H1 (cell line): ENCODE measurements at regions not wholly inside any gene's neighbourhood (a gene's known extent, or its start where the extent isn't known, plus 50 kb on each side); places are given as distances from the start of the nearest gene placed in this dataset.

Experiments used
- CTCF ChIA-PET: fragments of 300-600 bp; sonication (Branson Sonifier 250); formaldehyde crosslinking; loops from one replicate; lab custom pipeline; 2021; ENCODE audit not compliant: partially characterized antibody; lab: Charles Lee
- POLR2A ChIA-PET: fragments of 300-600 bp; sonication (Branson Sonifier 250); formaldehyde crosslinking; loops from one replicate; lab custom pipeline; 2021; ENCODE audit warnings: inconsistent platforms; ENCODE audit not compliant: partially characterized antibody; lab: Charles Lee
- DNase-seq, 2 experiments: peaks; one replicate each; pipeline versions ENCODE4 v3.0.0 to v3.0.0-alpha.2; 2010 to 2022; ENCODE audit warnings: low spot score in 2 of 2, low read depth in 1 of 2, mixed read lengths in 1 of 2
- FAIRE-seq: peaks from 2 replicates; lab custom pipeline; 2011; peaks lifted over from hg19 to GRCh38; lab: Jason Lieb, UNC
- H2AFZ ChIP-seq: 2 replicates; pipeline ENCODE4 v1.8.1; 2012; ENCODE audit warnings: low read length, inconsistent platforms
- H2AK5ac ChIP-seq: 2 replicates; pipeline ENCODE4 v1.6.1; 2013; ENCODE audit warnings: low read depth, low read length
- H2BK120ac ChIP-seq: replicated peaks from 2 replicates; pipeline ENCODE3; 2013; ENCODE audit warnings: low read depth, low read length, inconsistent platforms
- H2BK12ac ChIP-seq: 2 replicates; pipeline ENCODE4 v1.6.1; 2013; ENCODE audit warnings: low read depth, low read length
- H2BK15ac ChIP-seq: 2 replicates; pipeline ENCODE4 v1.6.1; 2013; ENCODE audit warnings: low read length
- H2BK20ac ChIP-seq: 2 replicates; pipeline ENCODE4 v1.6.1; 2013; ENCODE audit warnings: low read length
- H2BK5ac ChIP-seq: 2 replicates; pipeline ENCODE4 v1.6.1; 2013; ENCODE audit warnings: low read depth, low read length
- H3K14ac ChIP-seq: 2 replicates; pipeline ENCODE4 v1.6.1; 2013; ENCODE audit warnings: inconsistent platforms; ENCODE audit not compliant: insufficient read length
- H3K18ac ChIP-seq: 2 replicates; pipeline ENCODE4 v1.6.1; 2013; ENCODE audit warnings: low read length; ENCODE audit errors: extremely low read depth
- H3K23ac ChIP-seq: 2 replicates; pipeline ENCODE4 v1.6.1; 2013; ENCODE audit warnings: inconsistent platforms; ENCODE audit not compliant: insufficient read length
- H3K23me2 ChIP-seq: 2 replicates; pipeline ENCODE4 v1.6.1; 2013; ENCODE audit warnings: low read depth, low read length
- H3K27ac ChIP-seq: 2 replicates; pipeline ENCODE4 v1.6.1; 2011; ENCODE audit warnings: low read depth, low read length, inconsistent platforms
- H3K27me3 ChIP-seq, 4 experiments: replicated peaks in 1 of 4; 1 replicate in 1 of 4; 2 replicates in 3 of 4; pipeline versions ENCODE4 v1.6.1 to v1.8.1; 2011 to 2013; ENCODE audit warnings: low read length in 3 of 4, mild to moderate bottlenecking in 3 of 4, inconsistent platforms in 2 of 4, mixed read lengths in 2 of 4, moderate library complexity in 1 of 4; ENCODE audit not compliant: control insufficient read depth in 3 of 4, insufficient read depth in 3 of 4; ENCODE audit errors: extremely low read depth in 1 of 4
- H3K36me3 ChIP-seq, 4 experiments: 2 replicates each; pipeline versions ENCODE4 v1.6.1 to v1.8.1; 2011 to 2013; ENCODE audit warnings: mild to moderate bottlenecking in 4 of 4, low read length in 3 of 4, moderate library complexity in 2 of 4, control low read depth in 1 of 4, inconsistent platforms in 1 of 4; ENCODE audit not compliant: insufficient read depth in 4 of 4, control insufficient read depth in 2 of 4
- H3K4ac ChIP-seq: replicated peaks from 2 replicates; pipeline ENCODE3; 2013; ENCODE audit warnings: low read length, low read depth, mixed read lengths, inconsistent platforms; ENCODE audit not compliant: insufficient read length
- H3K4me1 ChIP-seq, 4 experiments: replicated peaks in 1 of 4; 1 replicate in 1 of 4; 2 replicates in 3 of 4; pipeline versions ENCODE4 v1.6.1 to v1.8.1; 2011 to 2013; ENCODE audit warnings: low read length in 3 of 4, inconsistent platforms in 2 of 4, mixed read lengths in 1 of 4; ENCODE audit not compliant: insufficient read depth in 4 of 4, control insufficient read depth in 3 of 4
- H3K4me2 ChIP-seq, 2 experiments: 2 replicates each; pipeline versions ENCODE4 v1.6.1 to v1.8.1; 2011 to 2013; ENCODE audit warnings: low read depth in 2 of 2, low read length in 2 of 2, control low read depth in 1 of 2, inconsistent platforms in 1 of 2, mild to moderate bottlenecking in 1 of 2; ENCODE audit not compliant: insufficient read depth in 1 of 2
- H3K4me3 ChIP-seq, 4 experiments: fragments of 200-600, 300-600 bp in 1 of 4; sonication (generic), shearing (Covaris generic), sonication (Bioruptor Twin) in 1 of 4; 2 replicates each; pipeline versions ENCODE4 v1.5.1 to v1.8.1; 2011 to 2016; ENCODE audit warnings: low read length in 4 of 4, low read depth in 3 of 4, control low read depth in 2 of 4, inconsistent platforms in 2 of 4, mild to moderate bottlenecking in 2 of 4, mixed read lengths in 1 of 4, moderate library complexity in 1 of 4; ENCODE audit not compliant: insufficient read depth in 2 of 4; ENCODE audit errors: extremely low read depth in 1 of 4
- H3K56ac ChIP-seq: replicated peaks from 2 replicates; pipeline ENCODE3; 2013; ENCODE audit warnings: low read depth, mild to moderate bottlenecking, mixed read lengths, low read length, inconsistent platforms; ENCODE audit not compliant: insufficient read length
- H3K79me1 ChIP-seq: 2 replicates; pipeline ENCODE4 v1.6.1; 2013; ENCODE audit warnings: low read depth, low read length, control low read depth
- H3K79me2 ChIP-seq, 2 experiments: 2 replicates each; pipeline versions ENCODE4 v1.6.1 to v1.8.1; 2012 to 2013; ENCODE audit warnings: low read length in 2 of 2, mild to moderate bottlenecking in 2 of 2, inconsistent platforms in 1 of 2; ENCODE audit not compliant: insufficient read depth in 2 of 2, control insufficient read depth in 1 of 2
- H3K9ac ChIP-seq, 4 experiments: replicated peaks in 1 of 4; 1 replicate in 1 of 4; 2 replicates in 3 of 4; pipeline versions ENCODE4 v1.6.1 to v1.8.1; 2011 to 2013; ENCODE audit warnings: low read depth in 3 of 4, low read length in 3 of 4, control low read depth in 2 of 4, mild to moderate bottlenecking in 2 of 4, moderate library complexity in 2 of 4, inconsistent platforms in 1 of 4; ENCODE audit errors: extremely low read depth in 1 of 4
- H3K9me3 ChIP-seq, 2 experiments: 2 replicates each; pipeline versions ENCODE4 v1.6.1 to v1.8.1; 2012 to 2013; ENCODE audit warnings: mild to moderate bottlenecking in 2 of 2, moderate library complexity in 2 of 2, control low read depth in 1 of 2, inconsistent platforms in 1 of 2, low read depth in 1 of 2, low read length in 1 of 2, mixed read lengths in 1 of 2; ENCODE audit not compliant: insufficient read depth in 2 of 2
- H4K20me1 ChIP-seq, 2 experiments: replicated peaks in 1 of 2; 2 replicates each; pipeline versions ENCODE3 to v1.8.1; 2011 to 2013; ENCODE audit warnings: inconsistent platforms in 2 of 2, low read length in 2 of 2, mild to moderate bottlenecking in 1 of 2; ENCODE audit not compliant: insufficient read depth in 2 of 2, control insufficient read depth in 1 of 2
- H4K5ac ChIP-seq: 2 replicates; pipeline ENCODE4 v1.6.1; 2013; ENCODE audit warnings: low read length, low read depth, mixed read lengths, inconsistent platforms; ENCODE audit not compliant: insufficient read length
- H4K8ac ChIP-seq: 2 replicates; pipeline ENCODE4 v1.8.0; 2013; ENCODE audit warnings: mild to moderate bottlenecking, moderate library complexity, low read length, inconsistent platforms; ENCODE audit not compliant: insufficient read depth; ENCODE audit errors: extremely low read depth
- H4K91ac ChIP-seq: replicated peaks from 2 replicates; pipeline ENCODE3; 2013; ENCODE audit warnings: low read length, mixed read lengths, inconsistent platforms; ENCODE audit not compliant: insufficient read length
- ATF3 ChIP-seq: IDR thresholded peaks from 2 replicates; pipeline ENCODE4 v1.6.1; 2011; ENCODE audit warnings: low read depth, mild to moderate bottlenecking, low read length; ENCODE audit not compliant: insufficient read depth
- BCL11A ChIP-seq, 2 experiments: IDR thresholded peaks; one replicate each; pipeline ENCODE4 v1.6.1; 2011; ENCODE audit warnings: low read depth in 2 of 2, low read length in 2 of 2, mild to moderate bottlenecking in 2 of 2
- CBX8 ChIP-seq: fragments of 300-800, 300-1000 bp; sonication (generic); IDR thresholded peaks from 2 replicates; pipeline ENCODE4 v1.7.1; 2016; ENCODE audit warnings: low read depth, low read length, borderline replicate concordance
- CHD2 ChIP-seq: IDR thresholded peaks from 2 replicates; pipeline ENCODE4 v1.6.1; 2012; ENCODE audit warnings: low read length, improper control_type of control experiment
- EGR1 ChIP-seq: IDR thresholded peaks from 2 replicates; pipeline ENCODE4 v1.6.1; 2011; ENCODE audit warnings: low read depth, low read length, borderline replicate concordance
- HDAC2 ChIP-seq, 2 experiments: fragments of 300-600 bp in 1 of 2; sonication (generic) in 1 of 2; IDR thresholded peaks; 2 replicates each; pipeline ENCODE4 v1.6.1; 2011 to 2012; ENCODE audit warnings: low read depth in 2 of 2, low read length in 2 of 2, mild to moderate bottlenecking in 2 of 2, moderate library complexity in 2 of 2, borderline replicate concordance in 1 of 2, inconsistent platforms in 1 of 2
- KDM4A ChIP-seq: IDR thresholded peaks from one replicate; pipeline ENCODE4 v1.7.1; 2012; ENCODE audit warnings: low read depth, mild to moderate bottlenecking, moderate library complexity, low read length, inconsistent platforms; ENCODE audit not compliant: severe bottlenecking
- TEAD4 ChIP-seq: IDR thresholded peaks from 2 replicates; pipeline ENCODE4 v1.6.1; 2012; ENCODE audit warnings: low read depth, low read length, inconsistent platforms, mixed read lengths
- WGBS, 2 experiments: shearing (Covaris generic) in 1 of 2; methylation state at CpG; one replicate each; pipeline versions ENCODE4 v1.1.6 to v1.1.7; 2013 to 2015; ENCODE audit warnings: low lambda C conversion rate in 2 of 2, mixed read lengths in 2 of 2, inconsistent platforms in 1 of 2, low coverage in 1 of 2, missing lambda C conversion rate in 1 of 2; ENCODE audit not compliant: insufficient replicate concordance in 2 of 2, insufficient coverage in 1 of 2, insufficient read length in 1 of 2; ENCODE audit errors: extremely low coverage in 1 of 2, missing lambda C conversion rate in 1 of 2; 5-methylcytosine and 5-hydroxymethylcytosine counted together

- Histone ChIP-seq H2BK120ac (no peak overlapping the region), H3K9ac (no peak overlapping the region), H2BK15ac (no peak overlapping the region), H2AK5ac (no peak overlapping the region), H2BK12ac (no peak overlapping the region), H4K91ac (no peak overlapping the region), H3K27ac (no peak overlapping the region), H3K79me2 (no peaks in the 10 kb centered on the region), H4K5ac (no peak overlapping the region), H3K4me2 (no peak overlapping the region), H3K14ac (no peak overlapping the region), H3K56ac (no peak overlapping the region), H3K23me2 (no peaks in the 10 kb centered on the region; the same call in 1 of the 2 replicates), H3K27me3 (no peaks in the 10 kb centered on the region), H2BK20ac (no peak overlapping the region), H2AFZ (no peak overlapping the region), H3K4me1 (no peaks in the 10 kb centered on the region), H3K23ac (no peak overlapping the region), H4K20me1 (no peaks in the 10 kb centered on the region), H3K4ac (no peak overlapping the region), H3K79me1 (no peaks in the 10 kb centered on the region), H2BK5ac (no peak overlapping the region), H3K36me3 (peaks cover 0 to 4% (median 0%) of the 10 kb centered on the region in 4 experiments; a peak in 2 of 8 replicates), H3K18ac (no peak overlapping the region), H4K8ac (no peak overlapping the region), H3K9me3 (peaks cover 24 to 61% of the 10 kb centered on the region in 2 experiments), H3K4me3 (no peak overlapping the region)
- WGBS, 2 experiments = 74% methylated on average over 2 of the region's 2 CpGs; no CpG with 5 or more reads in 1 of the 2 experiments
- no peak for DNase-seq
- FAIRE-seq = no peak
- CTCF ChIA-PET = no interaction called here
- TF ChIP-seq HDAC2 (IDR thresholded peaks at IDR 0.05; ENCODE audit: borderline replicate concordance in 1 of 2, low read depth in 2 of 2, low read length in 2 of 2) (no peak), KDM4A (no peak), CHD2 (no peak), EGR1 (no peak), ATF3 (no peak), TEAD4 (no peak), BCL11A (IDR thresholded peaks at IDR 0.05; ENCODE audit: low read depth in 2 of 2, low read length in 2 of 2) (no peak), CBX8 (no peak)
- POLR2A ChIA-PET = no interaction called here
Measured at GRCh38 chr18:71209944-71210343, 921.1 kb downstream of the SOCS6 start.
